ENCODE measurements at regions not wholly inside any gene's neighbourhood (a gene's known extent, or its start where the extent isn't known, plus 50 kb on each side); places are given as distances from the start of the nearest gene placed in this dataset.

- TF ChIP-seq ZNF565 (CRISPR knock-in tag; conservative IDR thresholded peaks at IDR 0.05; ENCODE audit: low read depth) (no peak), SNAI2 (CRISPR knock-in tag; IDR thresholded peaks at IDR 0.05) (no peak), BACH2 (CRISPR knock-in tag; IDR thresholded peaks at IDR 0.05; ENCODE audit: borderline replicate concordance) (no peak), PPARA (CRISPR knock-in tag; IDR thresholded peaks at IDR 0.05; ENCODE audit: borderline replicate concordance) (no peak)
These were observed 652.5 kb downstream of the EDEM1 start (continued) for GRCh38 chr3:5840056-5840455.

- no peak for TF ChIP-seq GLIS3 (CRISPR knock-in tag; IDR thresholded peaks at IDR 0.05)
- no peak for TF ChIP-seq TCF4 (CRISPR knock-in tag; IDR thresholded peaks at IDR 0.05; ENCODE audit: borderline replicate concordance)
- TF ChIP-seq RARB (CRISPR knock-in tag; IDR thresholded peaks at IDR 0.05): no peak
- TF ChIP-seq ZNF70 (CRISPR knock-in tag; IDR thresholded peaks at IDR 0.05): no peak
- TF ChIP-seq PATZ1 (CRISPR knock-in tag; IDR thresholded peaks at IDR 0.05; ENCODE audit: borderline replicate concordance): no peak
- no peak for TF ChIP-seq ZFP30 (CRISPR knock-in tag; IDR thresholded peaks at IDR 0.05)
- no peak for TF ChIP-seq CREB5 (CRISPR knock-in tag; IDR thresholded peaks at IDR 0.05; ENCODE audit: low read depth)
- TF ChIP-seq ESRRG (CRISPR knock-in tag; IDR thresholded peaks at IDR 0.05): no peak
- TF ChIP-seq CSDC2 (CRISPR knock-in tag; IDR thresholded peaks at IDR 0.05): no peak
- TF ChIP-seq BACH2 (CRISPR knock-in tag; IDR thresholded peaks at IDR 0.05; ENCODE audit: borderline replicate concordance): no peak
- no peak for TF ChIP-seq SNAI2 (CRISPR knock-in tag; IDR thresholded peaks at IDR 0.05)
- no peak for TF ChIP-seq TSHZ2 (CRISPR knock-in tag; IDR thresholded peaks at IDR 0.05)
- ATAC-seq: no peak
These were observed 654.1 kb downstream of the EDEM1 start for GRCh38 chr3:5841599-5841998.

- ATAC-seq: no peak
These were observed 658.8 kb downstream of the EDEM1 start for GRCh38 chr3:5846261-5846660.

More at GRCh38 chr3:5846261-5846660, 658.8 kb downstream of the EDEM1 start:
- TF ChIP-seq TSHZ2 (CRISPR knock-in tag; IDR thresholded peaks at IDR 0.05) (no peak), CSDC2 (CRISPR knock-in tag; IDR thresholded peaks at IDR 0.05) (no peak), BACH2 (CRISPR knock-in tag; IDR thresholded peaks at IDR 0.05; ENCODE audit: borderline replicate concordance) (no peak), CSRNP3 (CRISPR knock-in tag; IDR thresholded peaks at IDR 0.05) (no peak), ESRRG (CRISPR knock-in tag; IDR thresholded peaks at IDR 0.05) (no peak), PPARA (CRISPR knock-in tag; IDR thresholded peaks at IDR 0.05; ENCODE audit: borderline replicate concordance) (no peak), ZFP30 (CRISPR knock-in tag; IDR thresholded peaks at IDR 0.05) (no peak), ZNF565 (CRISPR knock-in tag; conservative IDR thresholded peaks at IDR 0.05; ENCODE audit: low read depth) (no peak), RARB (CRISPR knock-in tag; IDR thresholded peaks at IDR 0.05) (no peak), CREB5 (CRISPR knock-in tag; IDR thresholded peaks at IDR 0.05; ENCODE audit: low read depth) (no peak), ZC3H10 (CRISPR knock-in tag; IDR thresholded peaks at IDR 0.05) (no peak), OSR1 (CRISPR knock-in tag; IDR thresholded peaks at IDR 0.05) (no peak), ZNF70 (CRISPR knock-in tag; IDR thresholded peaks at IDR 0.05) (no peak), SNAI2 (CRISPR knock-in tag; IDR thresholded peaks at IDR 0.05) (no peak), GLIS3 (CRISPR knock-in tag; IDR thresholded peaks at IDR 0.05) (no peak), TOX (CRISPR knock-in tag; IDR thresholded peaks at IDR 0.05; ENCODE audit: borderline replicate concordance) (no peak), TCF4 (CRISPR knock-in tag; IDR thresholded peaks at IDR 0.05; ENCODE audit: borderline replicate concordance) (no peak)
